H4 (cell line): ENCODE measurements at regions not wholly inside any gene's neighbourhood (a gene's known extent, or its start where the extent isn't known, plus 50 kb on each side); places are given as distances from the start of the nearest gene placed in this dataset.
"Not testable (repeated sequence)": the region's sequence is repeated elsewhere in the genome, so short reads cannot be mapped to it uniquely, and the experiment has no call there.

Experiments
- DNase-seq: peaks from one replicate; pipeline ENCODE4 v3.0.0-alpha.2; 2015; ENCODE audit warnings: low spot score

- peak; percentile 22 for DNase-seq
Measured at GRCh38 chr11:129637473-129637872, 178.2 kb upstream of the TMEM45B start.

- no peak for DNase-seq
Measured at GRCh38 chr11:129637983-129638776, 177.5 kb upstream of the TMEM45B start.

GRCh38 chr11:129639300-129639699 is 176.3 kb upstream of the TMEM45B start:
- DNase-seq = peak; percentile 87

- no peak for DNase-seq
Measured at GRCh38 chr11:129640671-129641070, 175.0 kb upstream of the TMEM45B start.

GRCh38 chr11:129643031-129643721 is 172.5 kb upstream of the TMEM45B start:
- no peak for DNase-seq

- no peak for DNase-seq
Measured at GRCh38 chr11:129644326-129644725, 171.3 kb upstream of the TMEM45B start.

GRCh38 chr11:129645943-129646342 is 169.7 kb upstream of the TMEM45B start:
- DNase-seq = no peak

GRCh38 chr11:129650044-129650443 is 165.6 kb upstream of the TMEM45B start:
- DNase-seq = not testable (repeated sequence)

- DNase-seq = no peak
Measured at GRCh38 chr11:129652835-129653234, 162.8 kb upstream of the TMEM45B start.

GRCh38 chr11:129655247-129655832 is 160.3 kb upstream of the TMEM45B start:
- DNase-seq = no peak

- no peak for DNase-seq
Measured at GRCh38 chr11:129657866-129658525, 157.7 kb upstream of the TMEM45B start.

GRCh38 chr11:129658526-129658867 is 157.2 kb upstream of the TMEM45B start:
- DNase-seq = no peak

GRCh38 chr11:129680907-129681306 is 134.7 kb upstream of the TMEM45B start:
- no peak for DNase-seq

- no peak for DNase-seq
Measured at GRCh38 chr11:129681344-129682114, 134.1 kb upstream of the TMEM45B start.

GRCh38 chr11:129686269-129686668 is 129.4 kb upstream of the TMEM45B start:
- no peak for DNase-seq

- no peak for DNase-seq
Measured at GRCh38 chr11:129691142-129691541, 124.5 kb upstream of the TMEM45B start.

- no peak for DNase-seq
Measured at GRCh38 chr11:129694538-129694937, 121.1 kb upstream of the TMEM45B start.

GRCh38 chr11:129694966-129695365 is 120.7 kb upstream of the TMEM45B start:
- DNase-seq = no peak

- peak; percentile 25 for DNase-seq
Measured at GRCh38 chr11:129695571-129696308, 119.9 kb upstream of the TMEM45B start.

- no peak for DNase-seq
Measured at GRCh38 chr11:129696309-129696989, 119.2 kb upstream of the TMEM45B start.
